ENCODE measurements at regions not wholly inside any gene's neighbourhood (a gene's known extent, or its start where the extent isn't known, plus 50 kb on each side); places are given as distances from the start of the nearest gene placed in this dataset.

DNA sequence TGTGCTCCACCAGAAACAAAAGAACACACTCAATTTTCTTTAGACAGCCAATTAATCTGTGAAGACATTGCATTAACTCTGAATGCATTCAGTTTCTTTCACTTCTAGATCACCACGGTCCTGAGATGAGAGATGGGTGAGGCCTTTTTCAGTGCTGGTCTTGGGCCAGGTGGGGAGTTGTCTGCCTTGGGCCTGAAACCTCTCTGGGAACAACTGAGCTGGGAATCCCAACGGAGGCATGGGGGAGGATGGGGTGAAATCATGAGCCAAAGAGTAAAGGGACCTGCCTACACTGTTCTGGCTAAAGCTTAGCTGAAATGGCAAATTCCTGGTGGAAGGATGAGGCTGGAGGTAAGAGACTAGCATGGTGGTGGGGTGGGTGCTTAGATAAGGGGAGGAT is 353.5 kb upstream of the B3GAT1 start:
- Histone ChIP-seq H3K4me2 (ENCODE audit: insufficient read depth in 1 of 2, low read depth in 2 of 2, low read length in 2 of 2) (no peak overlapping the region), H3K27me3 (replicated peaks in 1 of 4; ENCODE audit: control insufficient read depth in 3 of 4, extremely low read depth in 1 of 4, insufficient read depth in 3 of 4, low read length in 3 of 4) (no peaks in the 10 kb centered on the region; a peak in 1 of 7 replicates), H2BK5ac (ENCODE audit: low read depth, low read length) (no peak overlapping the region), H3K4me1 (replicated peaks in 1 of 4; ENCODE audit: control insufficient read depth in 3 of 4, insufficient read depth in 4 of 4, low read length in 3 of 4) (peaks cover 0 to 2% (median 0%) of the 10 kb centered on the region in 4 experiments; a peak in 1 of 7 replicates), H3K79me2 (ENCODE audit: control insufficient read depth in 1 of 2, insufficient read depth in 2 of 2, low read length in 2 of 2) (no peaks in the 10 kb centered on the region), H3K27ac (ENCODE audit: low read depth, low read length) (no peak overlapping the region), H3K23ac (ENCODE audit: insufficient read length) (no peak overlapping the region), H3K36me3 (ENCODE audit: control insufficient read depth in 2 of 4, insufficient read depth in 4 of 4, low read length in 3 of 4) (no peaks in the 10 kb centered on the region), H3K4ac (replicated peaks; ENCODE audit: insufficient read length, low read depth, low read length) (no peak overlapping the region), H4K5ac (ENCODE audit: insufficient read length, low read depth, low read length) (no peak overlapping the region), H4K8ac (ENCODE audit: extremely low read depth, insufficient read depth, low read length) (no peak overlapping the region), H3K18ac (ENCODE audit: extremely low read depth, low read length) (no peak overlapping the region), H2BK12ac (ENCODE audit: low read depth, low read length) (no peak overlapping the region), H3K4me3 (ENCODE audit: extremely low read depth in 1 of 4, insufficient read depth in 2 of 4, low read depth in 3 of 4, low read length in 4 of 4) (no peak overlapping the region), H3K79me1 (ENCODE audit: low read depth, low read length) (no peaks in the 10 kb centered on the region), H2BK15ac (ENCODE audit: low read length) (no peak overlapping the region), H3K9ac (replicated peaks in 1 of 4; ENCODE audit: extremely low read depth in 1 of 4, low read depth in 3 of 4, low read length in 3 of 4) (no peak overlapping the region), H4K20me1 (replicated peaks in 1 of 2; ENCODE audit: control insufficient read depth in 1 of 2, insufficient read depth in 2 of 2, low read length in 2 of 2) (no peaks in the 10 kb centered on the region), H4K91ac (replicated peaks; ENCODE audit: insufficient read length, low read length) (no peak overlapping the region), H2BK120ac (replicated peaks; ENCODE audit: low read depth, low read length) (no peak overlapping the region), H2BK20ac (ENCODE audit: low read length) (no peak overlapping the region), H3K23me2 (ENCODE audit: low read depth, low read length) (no peaks in the 10 kb centered on the region), H3K14ac (ENCODE audit: insufficient read length) (no peak overlapping the region), H2AK5ac (ENCODE audit: low read depth, low read length) (no peak overlapping the region), H3K9me3 (ENCODE audit: insufficient read depth in 2 of 2, low read depth in 1 of 2, low read length in 1 of 2) (no peaks in the 10 kb centered on the region), H2AFZ (ENCODE audit: low read length) (no peak overlapping the region), H3K56ac (replicated peaks; ENCODE audit: insufficient read length, low read depth, low read length) (no peak overlapping the region)
- POLR2A ChIA-PET (ENCODE audit: partially characterized antibody) = no interaction called here
- FAIRE-seq (no peak), DNase-seq (ENCODE audit: low read depth in 1 of 2, low spot score in 2 of 2) (no peak)
- CTCF ChIA-PET (ENCODE audit: partially characterized antibody) = interaction anchor here (1.4 kb wide), 1 partner anchor 96 kb away, joined by 4 read pairs; no protein-coding TSS in a partner anchor
- WGBS, 2 experiments (ENCODE audit: extremely low coverage in 1 of 2, insufficient coverage in 1 of 2, insufficient read length in 1 of 2, insufficient replicate concordance in 2 of 2, low coverage in 1 of 2, low lambda C conversion rate in 2 of 2, missing lambda C conversion rate in 1 of 2) = 97% methylated on average over 2 of the region's 2 CpGs; no CpG with 5 or more reads in 1 of the 2 experiments
- TF ChIP-seq CTBP2 (IDR thresholded peaks at IDR 0.05; ENCODE audit: borderline replicate concordance, insufficient read depth, insufficient read length, low read length) (no peak), JUND (IDR thresholded peaks at IDR 0.05; ENCODE audit: low read length) (no peak), MAX (IDR thresholded peaks at IDR 0.05) (no peak), POU5F1 (IDR thresholded peaks at IDR 0.05; ENCODE audit: low read depth, low read length) (no peak), CBX8 (IDR thresholded peaks at IDR 0.05; ENCODE audit: borderline replicate concordance, low read depth, low read length) (no peak), JUN (IDR thresholded peaks at IDR 0.05; ENCODE audit: low read depth, low read length) (no peak), SP1 (IDR thresholded peaks at IDR 0.05; ENCODE audit: low read depth, low read length) (no peak), SIRT6 (IDR thresholded peaks at IDR 0.05; ENCODE audit: low read length) (no peak), RAD21 (IDR thresholded peaks at IDR 0.05 in 1 of 2, conservative IDR thresholded peaks at IDR 0.05 in 1 of 2; ENCODE audit: low read depth in 2 of 2, low read length in 2 of 2) (no peak), BACH1 (IDR thresholded peaks at IDR 0.05; ENCODE audit: low read length) (no peak), CEBPB (IDR thresholded peaks at IDR 0.05; ENCODE audit: low read depth, low read length) (no peak), FOSL1 (IDR thresholded peaks at IDR 0.05; ENCODE audit: insufficient read depth, low read depth, low read length) (no peak), YY1 (IDR thresholded peaks at IDR 0.05; ENCODE audit: low read depth, low read length) (no peak), KDM4A (IDR thresholded peaks at IDR 0.05; ENCODE audit: low read depth, low read length, severe bottlenecking) (no peak), E2F6 (IDR thresholded peaks at IDR 0.05) (no peak)
